ENCODE measurements at regions not wholly inside any gene's neighbourhood (a gene's known extent, or its start where the extent isn't known, plus 50 kb on each side); places are given as distances from the start of the nearest gene placed in this dataset.

- Histone ChIP-seq H3K27ac (no peak overlapping the region), H3K9me3 (no peaks in the 10 kb centered on the region), H3K4me1 (no peaks in the 10 kb centered on the region), H3K4me3 (replicated peaks in 1 of 3) (no peak overlapping the region), H3K27me3 (no peaks in the 10 kb centered on the region), H3K36me3 (no peaks in the 10 kb centered on the region)
- TF ChIP-seq POLR2A (IDR thresholded peaks at IDR 0.05) (no peak), CTCF (IDR thresholded peaks at IDR 0.05) (no peak)
- no peak for DNase-seq
- intact Hi-C loops (cut with DNase I), result no loop called here
- WGBS, 2 donors, result 67 to 70% methylated on average over 6 of the region's 6 CpGs
Measured at GRCh38 chr4:38462367-38463055, 201.5 kb upstream of the KLF3 start.

DNA sequence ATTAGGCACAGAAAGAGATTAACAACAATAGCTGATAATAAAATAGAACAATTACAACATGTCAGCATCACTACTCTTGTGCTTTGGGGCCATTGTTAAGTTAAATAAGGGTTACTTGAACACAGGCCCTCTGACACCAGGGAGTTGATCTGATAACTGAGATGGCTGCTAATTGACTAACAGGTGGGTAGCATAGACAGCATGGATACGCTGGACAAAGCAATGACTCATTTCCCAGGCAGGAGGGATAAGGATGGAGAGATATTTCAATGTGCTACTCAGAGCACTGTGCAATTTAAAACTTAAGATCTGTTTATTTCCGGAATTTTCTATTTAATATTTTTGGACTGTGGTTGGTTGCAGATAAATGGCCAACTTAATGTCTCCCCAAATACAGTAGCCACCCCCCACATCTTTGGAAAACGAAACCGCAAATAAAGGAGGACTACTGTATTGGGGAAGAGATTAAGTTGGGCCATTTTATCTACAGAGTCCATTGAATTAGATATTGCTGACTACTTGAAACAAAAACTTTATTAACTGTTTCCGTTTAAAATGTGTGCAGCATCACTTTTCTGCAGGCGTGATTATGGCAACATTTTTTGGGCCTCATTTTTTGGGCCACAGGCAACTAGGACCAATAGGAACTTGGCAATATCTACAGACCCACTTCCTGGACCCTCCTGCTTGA lies 200.6 kb upstream of the KLF3 start:
- intact Hi-C loops (cut with DNase I), result no loop called here
- TF ChIP-seq CTCF (IDR thresholded peaks at IDR 0.05), result no peak
- TF ChIP-seq POLR2A (IDR thresholded peaks at IDR 0.05), result no peak
- H3K27me3 ChIP-seq, result no peaks in the 10 kb centered on the region
- H3K27ac ChIP-seq, result no peak overlapping the region
- 96 to 98% methylated on average over 6 of the region's 6 CpGs for WGBS, 2 donors
- DNase-seq, result no peak
- no peak overlapping the region for H3K4me3 ChIP-seq (replicated peaks in 1 of 3)
- H3K9me3 ChIP-seq, result no peaks in the 10 kb centered on the region
- no peaks in the 10 kb centered on the region for H3K36me3 ChIP-seq
- no peaks in the 10 kb centered on the region for H3K4me1 ChIP-seq

- H3K4me1 ChIP-seq, result no peaks in the 10 kb centered on the region
- intact Hi-C loops (cut with DNase I), result no loop called here
- no peaks in the 10 kb centered on the region for H3K27me3 ChIP-seq
- H3K36me3 ChIP-seq, result no peaks in the 10 kb centered on the region
- 84 to 90% methylated on average over 4 of the region's 4 CpGs for WGBS, 2 donors
- TF ChIP-seq POLR2A (IDR thresholded peaks at IDR 0.05), result no peak
- no peak for TF ChIP-seq CTCF (IDR thresholded peaks at IDR 0.05)
- no peak overlapping the region for H3K4me3 ChIP-seq (replicated peaks in 1 of 3)
- no peak for DNase-seq
- no peaks in the 10 kb centered on the region for H3K9me3 ChIP-seq
- H3K27ac ChIP-seq, result no peak overlapping the region
Measured at GRCh38 chr4:38464328-38464727, 199.7 kb upstream of the KLF3 start.

DNA sequence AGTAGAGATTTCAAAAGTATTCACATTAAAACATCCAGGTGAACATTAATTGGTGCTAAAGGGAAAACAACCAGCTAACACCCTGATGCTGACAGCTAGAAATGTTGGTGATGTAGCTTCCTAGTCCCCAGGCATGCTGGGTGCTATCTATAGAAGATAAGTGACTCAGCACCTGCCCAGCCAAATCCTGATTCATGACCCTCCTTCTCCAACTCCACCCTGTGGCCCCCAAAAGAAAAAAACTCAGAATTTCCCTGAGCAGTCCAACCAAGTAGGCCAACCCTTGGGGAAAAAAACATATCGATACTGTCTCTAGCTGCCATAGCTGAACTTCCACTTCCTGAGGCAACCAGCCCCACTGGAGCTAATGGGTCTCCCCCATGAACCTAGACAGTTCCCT lies 197.6 kb upstream of the KLF3 start:
- H3K36me3 ChIP-seq, result no peaks in the 10 kb centered on the region
- TF ChIP-seq POLR2A (IDR thresholded peaks at IDR 0.05), result no peak
- TF ChIP-seq CTCF (IDR thresholded peaks at IDR 0.05), result no peak
- no peak overlapping the region for H3K27ac ChIP-seq
- WGBS, 2 donors, result 94 to 100% methylated on average over 1 of the region's 1 CpG
- intact Hi-C loops (cut with DNase I), result no loop called here
- H3K4me3 ChIP-seq (replicated peaks in 1 of 3), result no peak overlapping the region
- no peaks in the 10 kb centered on the region for H3K9me3 ChIP-seq
- DNase-seq, result no peak
- no peaks in the 10 kb centered on the region for H3K4me1 ChIP-seq
- H3K27me3 ChIP-seq, result no peaks in the 10 kb centered on the region

DNA sequence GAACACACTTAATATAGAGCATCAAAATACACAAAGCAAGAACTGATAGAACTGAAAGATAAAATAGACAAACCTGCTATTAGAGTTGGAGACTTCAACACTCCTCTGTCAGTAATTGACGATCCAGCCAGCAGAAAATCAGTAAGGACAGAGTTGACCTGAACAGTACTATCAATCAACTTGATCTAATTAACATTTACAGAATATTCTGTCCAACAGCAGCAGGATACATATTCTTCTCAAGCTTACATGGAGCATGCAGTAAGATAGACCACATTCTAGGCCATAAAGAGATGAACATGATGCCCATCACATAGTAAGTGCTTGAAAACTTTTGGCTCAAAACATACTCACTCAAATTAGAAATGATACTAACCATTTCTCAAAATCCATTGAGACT lies 196.7 kb upstream of the KLF3 start:
- WGBS, 2 donors, result 94 to 95% methylated on average over 1 of the region's 1 CpG
- Histone ChIP-seq H3K4me1 (no peaks in the 10 kb centered on the region), H3K27me3 (no peaks in the 10 kb centered on the region), H3K4me3 (replicated peaks in 1 of 3) (no peak overlapping the region), H3K36me3 (no peaks in the 10 kb centered on the region), H3K27ac (no peak overlapping the region), H3K9me3 (no peaks in the 10 kb centered on the region)
- no peak for TF ChIP-seq CTCF (IDR thresholded peaks at IDR 0.05)
- no peak for TF ChIP-seq POLR2A (IDR thresholded peaks at IDR 0.05)
- intact Hi-C loops (cut with DNase I), result no loop called here
- DNase-seq, result no peak
